HG02884 (cell line): ENCODE measurements at regions not wholly inside any gene's neighbourhood (a gene's known extent, or its start where the extent isn't known, plus 50 kb on each side); places are given as distances from the start of the nearest gene placed in this dataset.
"Not testable (repeated sequence)": the region's sequence is repeated elsewhere in the genome, so short reads cannot be mapped to it uniquely, and the experiment has no call there.

ENCODE experiments used
- ATAC-seq: cut with Tn5 transposase; IDR thresholded peaks from one replicate; pipeline ENCODE4 v1.9.1; 2021; ENCODE audit warnings: mild to moderate bottlenecking, moderate library complexity; ENCODE audit not compliant: unreplicated experiment

DNA sequence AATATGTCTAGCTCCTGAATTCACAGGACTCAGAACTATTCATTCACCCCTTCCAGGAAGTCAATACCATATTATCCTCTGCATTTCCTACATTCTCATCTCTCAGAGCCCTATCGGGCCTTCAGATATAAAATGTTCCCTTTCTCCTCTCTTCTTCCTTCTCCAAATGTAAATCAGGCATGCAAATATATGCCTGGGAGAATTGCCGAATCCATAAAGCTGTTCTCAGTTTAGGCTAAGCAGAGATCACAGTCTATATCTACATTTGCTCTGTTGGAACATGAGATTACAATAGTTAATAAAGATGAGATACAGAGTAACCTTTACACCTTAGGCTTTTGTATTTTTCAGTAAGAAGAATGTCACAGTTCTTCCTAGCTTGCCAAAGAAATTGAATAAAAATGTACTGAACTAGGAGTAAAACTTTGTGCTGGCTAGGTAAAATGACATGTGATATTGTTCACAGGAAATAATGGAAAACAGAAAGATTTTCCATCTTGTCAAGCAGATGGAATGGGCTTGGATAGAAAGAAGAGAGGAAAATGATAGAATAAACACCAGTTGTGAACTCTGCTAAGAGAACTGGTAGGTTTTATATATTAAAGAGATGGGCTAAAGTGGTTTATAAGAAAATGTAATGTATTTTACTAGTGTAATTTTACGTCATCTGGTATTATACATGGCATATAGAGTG lies 161.5 kb downstream of the NRIP1 start:
- no peak for ATAC-seq

DNA sequence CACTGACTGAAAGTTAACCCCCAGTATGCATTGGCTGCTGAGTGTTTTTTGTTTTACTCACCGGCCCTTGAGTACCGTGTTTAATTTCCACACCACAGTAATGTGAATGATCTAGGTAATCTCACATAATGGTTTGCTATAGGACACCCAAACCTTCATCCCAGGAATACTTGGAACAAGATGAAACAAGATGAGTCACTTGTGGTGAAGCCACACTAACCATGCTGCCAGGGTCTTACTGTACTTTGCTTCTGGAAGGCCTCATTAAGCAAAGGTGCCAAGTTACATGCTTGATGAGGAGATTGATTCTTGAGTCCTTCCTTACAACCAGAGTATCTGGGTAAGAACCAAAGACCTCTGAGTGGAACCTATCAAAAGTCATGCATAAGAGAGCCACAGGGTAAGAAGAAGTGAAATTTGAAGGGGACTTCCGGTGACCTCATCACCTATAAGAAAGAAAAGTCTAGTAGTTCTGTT lies 163.3 kb downstream of the NRIP1 start:
- ATAC-seq: peak; percentile 75

DNA sequence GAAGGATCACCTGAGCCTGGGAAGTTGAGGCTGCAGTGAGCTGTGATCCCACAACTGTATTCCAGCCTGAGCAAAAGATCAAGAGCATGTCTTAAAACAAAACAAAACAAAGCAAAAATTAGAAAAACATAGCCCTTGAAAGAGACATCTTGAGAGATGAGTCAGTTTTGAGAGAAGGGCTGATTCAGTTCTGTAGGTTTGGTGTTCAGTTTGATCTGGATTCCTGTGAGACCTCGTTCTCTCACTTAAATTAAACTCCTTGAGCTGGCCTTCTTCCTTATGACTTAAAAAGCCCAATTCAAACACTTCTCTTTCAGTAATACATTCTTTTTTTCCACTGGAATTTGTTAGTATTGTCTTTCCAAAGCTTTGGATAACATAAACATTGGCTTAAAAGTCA lies 164.2 kb downstream of the NRIP1 start:
- ATAC-seq: no peak

DNA sequence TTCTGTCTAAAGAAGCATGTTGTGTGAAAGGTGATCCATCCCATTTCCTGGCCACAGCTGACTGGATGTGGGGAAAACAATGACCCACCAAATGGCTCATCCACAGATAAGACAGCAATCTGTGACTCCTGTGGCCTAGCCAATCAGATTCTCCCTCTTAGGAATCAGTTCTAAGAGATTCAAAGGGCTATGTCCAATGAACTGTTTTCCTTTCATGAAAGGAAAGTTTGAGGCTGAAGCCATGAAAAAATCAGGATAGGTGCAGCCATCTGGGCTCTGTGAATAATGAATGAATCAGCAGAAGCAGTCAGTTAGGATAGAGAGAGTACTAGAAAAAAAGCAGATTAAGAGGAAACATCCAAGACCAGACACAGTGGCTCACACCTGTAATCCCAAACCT lies 164.7 kb downstream of the NRIP1 start:
- no peak for ATAC-seq

DNA sequence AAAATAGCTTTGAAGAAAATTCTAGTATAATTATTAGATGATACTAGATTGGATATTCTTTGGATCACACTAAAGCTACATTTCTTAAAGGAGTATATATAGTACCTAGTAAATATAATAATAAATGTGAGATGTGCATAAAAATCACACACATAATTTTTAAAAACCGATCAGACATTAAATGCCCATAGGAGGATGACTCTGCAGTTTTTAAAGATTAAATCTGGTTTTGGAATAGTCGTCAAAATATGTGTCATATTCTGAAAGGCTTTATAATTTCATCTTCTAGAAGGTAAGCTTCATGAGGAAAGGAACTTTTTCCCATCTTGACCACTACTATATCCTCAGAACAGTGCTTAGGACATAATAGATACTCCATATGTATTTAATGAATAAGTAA lies 169.0 kb downstream of the NRIP1 start:
- no peak for ATAC-seq

DNA sequence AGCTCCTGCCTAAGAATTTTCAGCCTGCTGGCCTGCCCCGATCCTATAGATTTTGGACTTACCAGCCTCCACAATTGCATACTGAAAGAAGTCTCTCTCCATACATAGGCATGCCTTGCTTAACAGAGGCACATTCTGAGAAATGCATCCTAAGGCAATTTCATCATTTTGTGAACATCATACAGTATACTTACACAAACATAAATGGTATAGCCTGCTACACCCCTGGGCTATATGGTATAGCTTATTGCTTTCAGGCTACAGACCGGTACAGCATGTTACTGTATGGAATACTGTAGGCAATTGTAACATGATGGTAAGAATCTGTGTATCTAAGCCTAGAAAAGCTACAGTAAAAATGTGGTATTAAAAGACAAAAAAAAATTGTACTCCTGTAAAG lies 174.7 kb downstream of the NRIP1 start:
- no peak for ATAC-seq

GRCh38 chr21:14889080-14889810 lies 175.6 kb downstream of the NRIP1 start:
- no peak for ATAC-seq

DNA sequence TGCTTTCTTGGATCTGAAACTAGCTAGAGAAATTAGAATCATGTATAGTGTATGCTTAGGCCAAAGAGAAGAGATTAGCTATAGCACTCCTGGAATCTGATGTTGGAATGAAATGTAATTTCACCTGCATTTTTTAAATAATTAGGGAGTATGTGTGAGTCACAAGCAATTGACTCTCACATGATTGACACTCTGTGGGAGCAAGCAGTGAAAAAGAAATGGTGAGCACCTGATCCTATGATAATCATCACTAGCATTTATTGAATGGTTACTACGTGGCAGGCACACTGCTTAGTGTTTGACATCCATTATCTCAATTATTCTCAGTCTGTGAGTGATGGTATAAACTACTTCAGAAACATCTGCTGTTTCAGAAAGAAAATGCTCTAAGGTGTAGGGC lies 176.6 kb downstream of the NRIP1 start:
- ATAC-seq: no peak

DNA sequence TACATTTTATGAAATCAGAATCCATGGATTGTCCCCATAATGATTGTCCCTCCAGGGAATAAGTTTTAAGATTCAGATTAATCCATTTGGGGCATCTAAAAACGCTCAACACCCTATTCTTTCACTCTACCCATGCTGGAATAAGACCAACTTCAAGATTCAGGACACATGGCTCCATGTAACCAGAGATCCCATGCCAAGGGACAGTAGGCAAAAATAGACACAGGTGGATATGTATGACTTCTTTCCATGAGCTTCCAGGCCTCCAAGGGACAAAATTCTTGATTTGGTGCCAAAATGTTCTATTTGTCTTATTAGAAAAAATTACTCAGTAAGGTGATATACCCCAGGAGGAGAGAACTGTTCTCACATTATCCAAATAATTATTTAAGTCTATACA lies 178.8 kb downstream of the NRIP1 start:
- no peak for ATAC-seq

- no peak for ATAC-seq
Measured at GRCh38 chr21:14883351-14883750, 181.4 kb downstream of the NRIP1 start.

DNA sequence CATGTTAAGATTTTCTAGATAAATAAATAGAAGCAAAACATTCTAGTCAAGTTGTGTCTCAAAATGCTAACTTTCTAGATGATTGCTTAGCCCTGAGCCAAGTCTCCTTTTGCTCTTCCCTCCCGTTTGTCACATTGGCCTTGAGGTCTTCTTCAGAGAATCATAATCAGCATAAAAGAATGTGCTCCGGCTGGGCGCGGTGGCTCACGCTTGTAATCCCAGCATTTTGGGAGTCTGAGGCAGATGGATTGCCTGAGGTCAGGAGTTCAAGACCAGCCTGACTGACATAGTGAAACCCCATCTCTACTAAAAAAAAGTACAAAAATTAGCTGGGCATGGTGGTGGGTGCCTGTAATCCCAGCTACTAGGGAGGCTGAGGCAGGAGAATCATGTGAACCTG lies 182.3 kb downstream of the NRIP1 start:
- ATAC-seq: not testable (repeated sequence)

DNA sequence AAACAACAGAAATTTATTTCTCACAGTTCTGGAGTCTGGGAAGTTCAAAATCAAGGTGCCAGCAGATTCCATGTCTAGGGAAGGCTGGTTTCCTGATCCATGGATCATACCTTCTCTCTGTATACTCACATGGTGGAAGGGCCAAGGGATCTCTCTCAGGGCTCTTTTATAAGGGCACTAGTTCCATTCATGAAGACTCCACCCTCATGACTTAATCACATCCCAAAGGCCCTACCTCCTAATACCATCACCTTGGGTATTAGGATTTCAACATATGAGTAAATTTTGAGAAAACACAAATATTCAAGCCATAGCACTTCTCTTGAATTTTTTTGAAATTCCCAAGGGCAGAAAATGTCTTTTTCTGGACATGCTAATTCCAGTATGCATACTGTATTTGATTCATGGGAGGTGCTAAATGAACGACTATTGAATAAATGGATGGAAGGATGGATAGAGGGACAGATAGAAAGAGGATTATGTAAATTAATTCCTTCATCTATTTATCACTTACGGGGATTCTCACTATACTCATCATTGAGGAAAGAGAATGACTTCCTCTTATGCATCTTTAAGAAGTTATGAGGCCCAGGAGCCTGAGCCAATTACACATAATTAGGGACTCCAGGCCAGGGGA lies 182.8 kb downstream of the NRIP1 start:
- no peak for ATAC-seq

- no peak for ATAC-seq
Measured at GRCh38 chr21:14880922-14881321, 183.9 kb downstream of the NRIP1 start.

DNA sequence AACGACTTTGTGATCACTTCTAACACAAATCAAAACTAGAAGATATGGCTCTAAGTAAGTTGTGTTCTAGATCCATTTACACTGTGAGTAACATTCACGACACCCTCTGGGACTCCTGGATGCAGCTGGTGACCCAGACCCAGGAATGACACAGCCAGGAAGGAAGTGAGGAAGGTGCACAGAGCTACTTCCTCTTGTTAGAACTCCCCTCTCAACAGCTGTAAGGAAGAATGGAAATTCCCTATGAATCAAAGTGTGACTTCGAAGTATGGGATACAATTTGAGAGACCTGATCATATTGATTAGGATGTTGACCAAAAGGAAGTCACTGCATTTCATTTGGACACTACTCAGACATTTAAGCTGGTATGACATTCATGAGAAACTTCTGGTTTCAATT lies 185.3 kb downstream of the NRIP1 start:
- ATAC-seq: no peak

DNA sequence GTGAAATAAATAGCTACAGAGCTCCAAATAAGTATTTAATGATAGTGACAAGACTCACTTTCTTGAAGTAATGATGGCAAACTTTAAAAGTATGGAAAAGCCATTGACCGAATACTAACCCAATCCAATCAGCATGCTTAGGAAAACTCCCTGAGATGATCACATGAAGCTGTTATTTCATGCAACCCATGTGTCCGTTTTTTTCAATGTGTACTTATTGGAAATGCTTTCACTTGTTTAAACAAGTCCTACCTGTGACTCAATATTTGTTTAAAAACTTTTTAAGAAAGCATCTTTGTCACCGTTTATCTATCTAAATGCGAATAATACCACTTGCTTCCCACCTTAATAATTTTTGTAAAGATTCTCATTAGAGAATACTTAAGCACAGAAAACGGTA lies 185.8 kb downstream of the NRIP1 start:
- no peak for ATAC-seq

DNA sequence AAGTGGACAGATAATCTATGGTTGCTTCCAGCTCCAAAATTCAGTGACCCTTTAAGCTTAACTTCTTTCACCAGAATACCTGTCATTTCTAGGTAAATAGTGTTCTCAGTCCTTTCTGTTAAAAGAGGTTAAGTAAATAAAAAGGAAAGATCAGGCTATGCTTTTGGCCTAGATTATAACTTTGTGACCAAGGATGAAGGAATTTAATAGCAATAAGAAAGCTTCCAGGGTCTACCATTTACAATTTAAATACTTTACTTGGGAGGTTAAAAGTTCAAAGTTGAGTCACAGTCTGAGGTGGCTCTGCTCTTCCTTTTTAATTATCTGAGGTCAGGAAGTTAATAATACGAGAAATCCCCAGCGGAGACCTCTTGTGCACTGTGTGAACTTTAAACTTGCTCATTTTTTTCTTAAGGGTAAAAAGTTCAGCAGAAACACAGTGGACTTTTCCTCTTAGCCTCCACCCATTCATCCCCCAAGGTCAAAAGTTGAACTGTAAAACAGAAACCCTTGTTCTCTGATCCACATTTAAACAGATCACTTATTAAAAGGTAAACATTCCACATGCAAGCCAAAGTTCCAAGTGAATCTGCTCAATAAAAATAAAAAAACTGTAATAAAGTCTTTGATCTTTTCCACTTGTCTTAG lies 187.1 kb downstream of the NRIP1 start:
- no peak for ATAC-seq

DNA sequence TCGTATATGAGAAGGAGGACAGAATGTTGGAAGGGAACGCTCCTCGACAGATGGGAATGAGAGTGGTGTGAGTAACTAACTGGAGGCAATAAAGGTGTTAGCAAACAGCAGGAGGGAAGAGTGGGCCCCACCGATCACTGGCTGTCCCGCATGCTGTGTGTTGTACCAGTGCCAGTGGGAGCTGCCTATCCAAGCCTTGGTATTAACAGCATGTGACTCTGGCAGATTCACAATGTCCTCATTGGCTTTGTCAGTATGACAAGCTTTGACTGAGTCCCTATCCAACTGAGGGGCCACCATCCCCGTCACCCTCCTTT lies 188.3 kb downstream of the NRIP1 start:
- ATAC-seq: no peak

DNA sequence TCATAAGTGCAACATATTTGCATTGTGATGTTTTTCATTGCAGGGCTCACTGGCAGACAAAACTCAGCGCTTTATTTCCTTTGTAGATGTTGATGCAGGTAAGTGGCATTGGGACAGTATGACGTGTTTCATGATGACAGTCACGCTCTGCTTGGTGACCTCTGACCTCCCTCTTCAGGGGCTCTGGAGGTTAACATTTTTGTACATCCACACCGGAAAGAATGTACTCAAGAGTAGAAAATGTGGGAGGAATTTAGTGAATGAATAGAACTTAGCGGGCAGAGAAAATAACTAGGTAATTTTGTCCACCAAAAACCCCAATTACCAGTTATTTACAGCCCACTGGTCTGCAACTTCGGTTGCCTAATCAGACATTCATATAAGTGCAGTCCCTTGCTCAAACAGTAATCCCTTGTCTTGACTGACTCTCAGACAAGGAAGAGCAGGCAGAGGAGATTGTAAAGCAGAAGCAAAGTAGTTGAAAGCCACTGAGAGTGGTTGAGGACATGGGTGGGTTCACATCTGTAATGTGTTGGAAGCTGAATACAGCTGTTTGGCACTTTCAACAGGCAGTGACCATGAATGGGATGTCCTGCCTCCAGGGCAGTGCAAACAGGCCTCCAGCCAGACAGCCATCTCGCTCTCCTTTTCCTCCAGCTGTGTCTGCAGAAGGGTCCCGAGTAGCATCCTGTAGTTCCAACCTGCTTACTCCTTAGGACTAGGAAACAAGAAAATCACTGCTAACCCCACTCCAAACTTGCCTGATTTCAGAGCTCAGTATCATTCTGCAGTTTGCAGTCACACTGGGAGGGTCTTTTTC lies 188.9 kb downstream of the NRIP1 start:
- peak; percentile 73 for ATAC-seq

DNA sequence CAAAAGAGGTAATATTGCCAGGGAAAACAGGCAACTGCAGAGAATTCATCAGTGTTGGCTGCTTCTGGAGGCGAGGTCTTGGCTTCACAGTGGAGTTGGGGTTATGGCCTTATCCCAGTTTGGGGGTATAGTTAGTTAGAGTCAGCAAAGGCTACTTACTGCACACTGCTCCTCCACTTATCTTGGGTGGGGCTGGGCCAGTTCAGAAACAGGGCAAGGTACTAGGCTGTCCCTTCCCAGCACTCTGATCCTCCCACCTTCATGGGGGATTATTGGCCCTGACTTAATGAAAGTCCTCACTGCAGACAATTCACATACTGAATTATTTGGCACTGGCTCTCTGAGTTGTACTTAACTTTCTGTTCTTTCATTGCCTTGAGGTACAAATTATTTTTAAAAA lies 189.6 kb downstream of the NRIP1 start:
- ATAC-seq: no peak

DNA sequence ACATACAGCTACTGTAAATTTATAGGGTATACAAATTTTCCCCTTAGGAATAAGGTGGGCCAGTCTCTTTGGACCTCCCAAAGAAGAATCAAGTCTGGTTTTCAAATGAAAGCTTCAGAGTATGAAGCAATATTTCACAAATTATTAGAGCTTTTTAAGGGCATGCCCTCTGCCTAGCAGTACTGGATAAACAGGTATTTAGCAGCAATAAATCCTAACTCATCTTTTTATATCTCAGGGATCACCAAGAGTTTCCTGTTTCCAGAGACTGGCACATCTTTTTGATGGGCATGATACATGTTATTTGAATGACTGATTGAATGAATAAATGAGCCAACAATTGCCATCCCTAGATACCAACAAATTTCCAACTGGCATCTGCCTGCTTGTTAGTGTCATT lies 190.4 kb downstream of the NRIP1 start:
- ATAC-seq: no peak

GRCh38 chr21:14871861-14872260 lies 192.9 kb downstream of the NRIP1 start:
- no peak for ATAC-seq
